DOHH2 (cell line): ENCODE measurements at regions not wholly inside any gene's neighbourhood (a gene's known extent, or its start where the extent isn't known, plus 50 kb on each side); places are given as distances from the start of the nearest gene placed in this dataset.

Experiments
- CTCF ChIP-seq: fragments of 200-600 bp; sonication (generic); IDR thresholded peaks from one replicate; pipeline ENCODE4 v1.5.1; 2014; ENCODE audit warnings: antibody characterized with exemption, mild to moderate bottlenecking, low read depth, low read length; ENCODE audit not compliant: poor library complexity, severe bottlenecking
- EZH2phosphoT487 ChIP-seq: fragments of 200-600 bp; sonication (generic); IDR thresholded peaks from 2 replicates; pipeline ENCODE4 v1.6.1; 2017; ENCODE audit warnings: borderline replicate concordance, mild to moderate bottlenecking, antibody characterized with exemption, low read length, moderate library complexity, mixed read lengths

GRCh38 chr20:23254034-23254433 lies 96.6 kb upstream of the NXT1 start:
- TF ChIP-seq CTCF (no peak), EZH2phosphoT487 (no peak)
